ENCODE measurements at regions not wholly inside any gene's neighbourhood (a gene's known extent, or its start where the extent isn't known, plus 50 kb on each side); places are given as distances from the start of the nearest gene placed in this dataset.

DNA sequence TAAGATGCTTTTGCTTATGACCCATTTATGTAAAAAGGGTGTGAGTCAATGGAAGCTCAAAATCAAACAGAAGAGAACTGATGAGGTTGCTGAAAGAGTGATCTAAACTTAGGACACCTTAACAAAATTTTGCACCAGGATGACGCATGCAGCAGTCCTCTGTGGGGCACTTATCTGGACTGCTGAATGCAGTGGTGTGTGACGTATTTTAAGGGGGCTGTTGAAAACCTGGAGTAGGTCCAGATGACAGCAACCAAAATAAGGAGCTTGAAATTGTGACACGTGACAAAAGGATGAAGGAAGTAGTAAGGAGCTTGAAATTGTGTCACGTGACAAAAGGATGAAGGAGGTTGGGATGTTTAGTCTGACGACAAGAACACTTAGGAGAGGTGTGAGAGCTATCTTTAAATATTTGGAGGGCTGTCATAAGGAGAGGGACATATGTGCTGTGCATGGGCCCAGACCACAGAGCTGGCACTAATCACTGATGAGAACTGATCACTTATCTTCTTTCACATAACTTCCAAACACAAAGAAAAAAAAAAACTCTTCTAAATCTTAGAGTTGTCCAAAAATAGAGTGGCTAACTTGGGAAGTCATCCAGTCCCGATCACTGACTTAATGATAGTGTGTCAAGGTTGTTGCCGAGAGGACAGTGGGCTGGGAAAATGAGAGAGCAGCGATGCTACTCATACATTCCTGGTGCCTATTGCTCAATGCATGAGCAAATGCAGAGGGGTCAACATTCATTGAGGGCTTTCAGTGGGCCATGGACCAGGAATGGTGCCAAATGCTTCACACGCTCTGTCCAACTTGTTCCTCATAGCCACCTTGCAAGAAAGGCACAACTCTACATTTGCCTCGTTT is 264.2 kb upstream of the ZFHX3 start:
- TF ChIP-seq SP1 (IDR thresholded peaks at IDR 0.05) (no peak), FOXA1 (IDR thresholded peaks at IDR 0.05) (no peak), HDGF (IDR thresholded peaks at IDR 0.05; ENCODE audit: borderline replicate concordance) (no peak), FOXM1 (IDR thresholded peaks at IDR 0.05; ENCODE audit: borderline replicate concordance) (no peak), FOXK2 (IDR thresholded peaks at IDR 0.05) (no peak), ELF4 (IDR thresholded peaks at IDR 0.05) (no peak), ZNF384 (IDR thresholded peaks at IDR 0.05) (no peak), ARNT (IDR thresholded peaks at IDR 0.05) (no peak)

Data from HEK293T (cell line).